EH (cell line): ENCODE measurements at regions not wholly inside any gene's neighbourhood (a gene's known extent, or its start where the extent isn't known, plus 50 kb on each side); places are given as distances from the start of the nearest gene placed in this dataset.

ENCODE experiments used
- DNase-seq: peaks from one replicate; pipeline ENCODE4 v3.0.0-alpha.2; 2015; ENCODE audit warnings: low read depth

GRCh38 chr11:128642571-128642970, 51.3 kb upstream of the FLI1 start:
- DNase-seq = peak; percentile 16

DNA sequence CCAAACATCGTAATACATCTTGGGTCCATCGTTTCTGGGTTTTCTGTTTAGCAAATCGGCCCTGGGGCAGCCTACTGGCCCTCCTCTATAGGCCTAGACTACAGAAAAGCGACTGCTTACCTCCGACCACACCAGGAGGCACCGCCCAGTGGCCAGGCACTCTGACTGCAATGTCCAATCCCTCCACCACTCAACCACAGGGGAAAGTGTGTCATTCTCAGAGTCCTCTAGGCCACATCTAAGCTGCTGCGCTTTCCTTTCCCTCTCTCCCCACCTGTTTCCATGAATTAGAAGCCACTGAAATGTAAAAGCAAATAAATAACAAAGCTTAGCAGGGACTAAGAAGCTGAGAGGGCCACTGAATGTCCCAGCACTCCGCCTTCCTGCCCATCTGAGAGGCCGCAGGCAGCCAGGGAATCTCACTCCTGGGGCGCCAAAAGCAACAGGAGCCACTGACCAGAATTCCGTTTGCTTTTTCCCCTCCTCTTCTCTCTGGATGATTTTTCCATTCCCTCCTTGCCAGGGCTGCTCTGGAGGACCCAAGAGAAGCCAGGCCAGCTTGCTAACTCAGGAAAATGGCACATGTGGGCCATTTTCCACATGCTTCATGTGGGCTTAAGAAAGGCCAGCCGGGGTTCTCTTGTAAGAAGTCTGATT, 50.1 kb upstream of the FLI1 start:
- DNase-seq = no peak
